ENCODE measurements at regions not wholly inside any gene's neighbourhood (a gene's known extent, or its start where the extent isn't known, plus 50 kb on each side); places are given as distances from the start of the nearest gene placed in this dataset.

DNA sequence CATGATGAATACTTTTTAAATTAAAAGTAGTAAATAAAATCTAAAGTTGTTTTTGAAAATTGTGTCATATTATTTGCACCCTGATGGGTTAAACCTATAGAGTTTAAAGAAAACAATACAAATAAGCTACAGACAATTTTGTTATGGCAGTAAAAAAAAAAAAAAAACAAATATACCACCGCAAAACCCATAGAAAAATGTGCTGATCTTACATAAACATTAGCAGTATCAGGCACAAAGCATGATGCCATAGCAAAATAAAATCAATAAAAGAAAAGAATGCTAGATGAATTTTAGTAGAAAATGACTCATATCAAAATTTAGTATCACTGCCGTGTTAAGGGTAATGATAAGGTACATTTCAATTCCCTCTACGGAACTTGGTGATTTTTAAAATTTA, 826.0 kb downstream of the SLITRK1 start:
- TF ChIP-seq, protein P1, sequence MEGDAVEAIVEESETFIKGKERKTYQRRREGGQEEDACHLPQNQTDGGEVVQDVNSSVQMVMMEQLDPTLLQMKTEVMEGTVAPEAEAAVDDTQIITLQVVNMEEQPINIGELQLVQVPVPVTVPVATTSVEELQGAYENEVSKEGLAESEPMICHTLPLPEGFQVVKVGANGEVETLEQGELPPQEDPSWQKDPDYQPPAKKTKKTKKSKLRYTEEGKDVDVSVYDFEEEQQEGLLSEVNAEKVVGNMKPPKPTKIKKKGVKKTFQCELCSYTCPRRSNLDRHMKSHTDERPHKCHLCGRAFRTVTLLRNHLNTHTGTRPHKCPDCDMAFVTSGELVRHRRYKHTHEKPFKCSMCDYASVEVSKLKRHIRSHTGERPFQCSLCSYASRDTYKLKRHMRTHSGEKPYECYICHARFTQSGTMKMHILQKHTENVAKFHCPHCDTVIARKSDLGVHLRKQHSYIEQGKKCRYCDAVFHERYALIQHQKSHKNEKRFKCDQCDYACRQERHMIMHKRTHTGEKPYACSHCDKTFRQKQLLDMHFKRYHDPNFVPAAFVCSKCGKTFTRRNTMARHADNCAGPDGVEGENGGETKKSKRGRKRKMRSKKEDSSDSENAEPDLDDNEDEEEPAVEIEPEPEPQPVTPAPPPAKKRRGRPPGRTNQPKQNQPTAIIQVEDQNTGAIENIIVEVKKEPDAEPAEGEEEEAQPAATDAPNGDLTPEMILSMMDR (IDR thresholded peaks at IDR 0.05) = no peak
- no peak for TF ChIP-seq POLR2A (IDR thresholded peaks at IDR 0.05)
- TF ChIP-seq EP300 (IDR thresholded peaks at IDR 0.05) = no peak
- no peak for TF ChIP-seq POLR2AphosphoS5 (IDR thresholded peaks at IDR 0.05)

Data from sigmoid colon (tissue), 4 donors.